K562 (cell line): ENCODE measurements at regions not wholly inside any gene's neighbourhood (a gene's known extent, or its start where the extent isn't known, plus 50 kb on each side); places are given as distances from the start of the nearest gene placed in this dataset.

ENCODE experiments used
- ATF1 ChIP-seq, 2 experiments: fragments of 450-650 bp in 1 of 2; IDR thresholded peaks; 2 replicates each; pipeline ENCODE4 v1.6.1; 2016; ENCODE audit warnings: missing compliant biosample characterization in 1 of 2, missing genetic modification characterization in 1 of 2
- DNMT1 ChIP-seq: fragments of 450-650 bp; IDR thresholded peaks from 2 replicates; pipeline ENCODE4 v1.6.1; 2016; ENCODE audit warnings: antibody characterized with exemption, mild to moderate bottlenecking
- NCOR1 ChIP-seq: fragments of 450-650 bp; IDR thresholded peaks from 2 replicates; pipeline ENCODE4 v1.6.1; 2016; ENCODE audit warnings: mild to moderate bottlenecking, moderate library complexity
- NR4A1 ChIP-seq, 2 experiments: fragments of 250-450 bp in 1 of 2; fragments of 450-650 bp in 1 of 2; sonication (Bioruptor Pico) in 1 of 2; IDR thresholded peaks; 2 replicates each; pipeline versions ENCODE4 v1.4.0 to v1.6.1; 2016 to 2020; ENCODE audit warnings: mild to moderate bottlenecking in 2 of 2, missing compliant biosample characterization in 1 of 2, missing genetic modification characterization in 1 of 2, moderate library complexity in 1 of 2
- SIRT6 ChIP-seq: IDR thresholded peaks from one replicate; pipeline ENCODE4 v1.6.1; 2012; ENCODE audit warnings: low read depth, mild to moderate bottlenecking, control low read depth, inconsistent platforms, low read length, moderate library complexity
- ZNF224 ChIP-seq: sonication (generic); formaldehyde crosslinking; IDR thresholded peaks from 2 replicates; pipeline ENCODE4 v1.8.0; 2022; ENCODE audit warnings: mild to moderate bottlenecking, missing genetic modification reagents
- ZNF282 ChIP-seq: sonication (generic); formaldehyde crosslinking; IDR thresholded peaks from 2 replicates; pipeline ENCODE4 v1.8.1; 2023; ENCODE audit warnings: missing genetic modification reagents
- ZNF830 ChIP-seq: fragments of 250-450 bp; sonication (Bioruptor Pico); IDR thresholded peaks from 2 replicates; pipeline ENCODE4 v1.5.0; 2021; ENCODE audit warnings: mild to moderate bottlenecking
- TF ChIP-seq, protein P1 (sequence below): sonication (generic); formaldehyde crosslinking; IDR thresholded peaks from 2 replicates; pipeline ENCODE4 v1.8.0; 2023; ENCODE audit warnings: missing genetic modification reagents, mild to moderate bottlenecking, borderline replicate concordance
- TF ChIP-seq, protein P2 (sequence below): sonication (generic); formaldehyde crosslinking; IDR thresholded peaks from 2 replicates; pipeline ENCODE4 v1.8.0; 2022; ENCODE audit warnings: missing genetic modification reagents, mild to moderate bottlenecking, borderline replicate concordance
- TF ChIP-seq, protein P3 (sequence below): sonication (generic); formaldehyde crosslinking; IDR thresholded peaks from 2 replicates; pipeline ENCODE4 v1.9.0; 2022; ENCODE audit warnings: mild to moderate bottlenecking, missing genetic modification reagents

DNA sequence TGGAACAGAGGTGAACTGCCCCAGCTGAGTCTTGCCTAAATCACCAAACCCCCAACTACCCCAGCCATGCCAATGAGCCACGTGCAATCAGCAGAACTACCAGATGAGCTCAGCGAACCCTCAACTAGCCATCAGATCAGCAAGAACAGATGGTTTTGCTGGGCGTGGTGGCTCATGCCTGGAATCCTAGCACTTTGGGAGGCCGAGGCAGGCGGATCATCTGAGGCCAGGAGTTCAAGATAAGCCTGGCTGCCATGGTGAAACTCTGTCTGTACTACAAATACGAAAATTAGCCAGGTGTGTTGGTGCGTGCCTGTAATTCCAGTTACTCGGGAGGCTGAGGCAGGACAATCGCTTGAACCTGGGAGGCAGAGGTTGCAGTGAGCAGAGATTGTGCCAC lies 374.3 kb downstream of the NXPE2 start (continued):
- TF ChIP-seq NR4A1 (CRISPR knock-in tag; IDR thresholded peaks at IDR 0.05): no peak
- no peak for TF ChIP-seq NR4A1 (tag; IDR thresholded peaks at IDR 0.05)
- no peak for TF ChIP-seq DNMT1
- TF ChIP-seq, protein P1, sequence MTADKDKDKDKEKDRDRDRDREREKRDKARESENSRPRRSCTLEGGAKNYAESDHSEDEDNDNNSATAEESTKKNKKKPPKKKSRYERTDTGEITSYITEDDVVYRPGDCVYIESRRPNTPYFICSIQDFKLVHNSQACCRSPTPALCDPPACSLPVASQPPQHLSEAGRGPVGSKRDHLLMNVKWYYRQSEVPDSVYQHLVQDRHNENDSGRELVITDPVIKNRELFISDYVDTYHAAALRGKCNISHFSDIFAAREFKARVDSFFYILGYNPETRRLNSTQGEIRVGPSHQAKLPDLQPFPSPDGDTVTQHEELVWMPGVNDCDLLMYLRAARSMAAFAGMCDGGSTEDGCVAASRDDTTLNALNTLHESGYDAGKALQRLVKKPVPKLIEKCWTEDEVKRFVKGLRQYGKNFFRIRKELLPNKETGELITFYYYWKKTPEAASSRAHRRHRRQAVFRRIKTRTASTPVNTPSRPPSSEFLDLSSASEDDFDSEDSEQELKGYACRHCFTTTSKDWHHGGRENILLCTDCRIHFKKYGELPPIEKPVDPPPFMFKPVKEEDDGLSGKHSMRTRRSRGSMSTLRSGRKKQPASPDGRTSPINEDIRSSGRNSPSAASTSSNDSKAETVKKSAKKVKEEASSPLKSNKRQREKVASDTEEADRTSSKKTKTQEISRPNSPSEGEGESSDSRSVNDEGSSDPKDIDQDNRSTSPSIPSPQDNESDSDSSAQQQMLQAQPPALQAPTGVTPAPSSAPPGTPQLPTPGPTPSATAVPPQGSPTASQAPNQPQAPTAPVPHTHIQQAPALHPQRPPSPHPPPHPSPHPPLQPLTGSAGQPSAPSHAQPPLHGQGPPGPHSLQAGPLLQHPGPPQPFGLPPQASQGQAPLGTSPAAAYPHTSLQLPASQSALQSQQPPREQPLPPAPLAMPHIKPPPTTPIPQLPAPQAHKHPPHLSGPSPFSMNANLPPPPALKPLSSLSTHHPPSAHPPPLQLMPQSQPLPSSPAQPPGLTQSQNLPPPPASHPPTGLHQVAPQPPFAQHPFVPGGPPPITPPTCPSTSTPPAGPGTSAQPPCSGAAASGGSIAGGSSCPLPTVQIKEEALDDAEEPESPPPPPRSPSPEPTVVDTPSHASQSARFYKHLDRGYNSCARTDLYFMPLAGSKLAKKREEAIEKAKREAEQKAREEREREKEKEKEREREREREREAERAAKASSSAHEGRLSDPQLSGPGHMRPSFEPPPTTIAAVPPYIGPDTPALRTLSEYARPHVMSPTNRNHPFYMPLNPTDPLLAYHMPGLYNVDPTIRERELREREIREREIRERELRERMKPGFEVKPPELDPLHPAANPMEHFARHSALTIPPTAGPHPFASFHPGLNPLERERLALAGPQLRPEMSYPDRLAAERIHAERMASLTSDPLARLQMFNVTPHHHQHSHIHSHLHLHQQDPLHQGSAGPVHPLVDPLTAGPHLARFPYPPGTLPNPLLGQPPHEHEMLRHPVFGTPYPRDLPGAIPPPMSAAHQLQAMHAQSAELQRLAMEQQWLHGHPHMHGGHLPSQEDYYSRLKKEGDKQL (CRISPR knock-in tag): no peak
- TF ChIP-seq ZNF224: no peak
- TF ChIP-seq, protein P2, sequence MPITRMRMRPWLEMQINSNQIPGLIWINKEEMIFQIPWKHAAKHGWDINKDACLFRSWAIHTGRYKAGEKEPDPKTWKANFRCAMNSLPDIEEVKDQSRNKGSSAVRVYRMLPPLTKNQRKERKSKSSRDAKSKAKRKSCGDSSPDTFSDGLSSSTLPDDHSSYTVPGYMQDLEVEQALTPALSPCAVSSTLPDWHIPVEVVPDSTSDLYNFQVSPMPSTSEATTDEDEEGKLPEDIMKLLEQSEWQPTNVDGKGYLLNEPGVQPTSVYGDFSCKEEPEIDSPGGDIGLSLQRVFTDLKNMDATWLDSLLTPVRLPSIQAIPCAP (CRISPR knock-in tag): no peak
- TF ChIP-seq ZNF830: no peak
- no peak for TF ChIP-seq NCOR1
- no peak for TF ChIP-seq ZNF282
- TF ChIP-seq ATF1 (CRISPR knock-in tag; IDR thresholded peaks at IDR 0.05): no peak
- no peak for TF ChIP-seq ATF1 (tag; IDR thresholded peaks at IDR 0.05)
- TF ChIP-seq, protein P3, sequence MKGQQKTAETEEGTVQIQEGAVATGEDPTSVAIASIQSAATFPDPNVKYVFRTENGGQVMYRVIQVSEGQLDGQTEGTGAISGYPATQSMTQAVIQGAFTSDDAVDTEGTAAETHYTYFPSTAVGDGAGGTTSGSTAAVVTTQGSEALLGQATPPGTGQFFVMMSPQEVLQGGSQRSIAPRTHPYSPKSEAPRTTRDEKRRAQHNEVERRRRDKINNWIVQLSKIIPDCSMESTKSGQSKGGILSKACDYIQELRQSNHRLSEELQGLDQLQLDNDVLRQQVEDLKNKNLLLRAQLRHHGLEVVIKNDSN (CRISPR knock-in tag): no peak
- TF ChIP-seq SIRT6: no peak
- TF ChIP-seq, all 486 proteins: peak for 0
